ENCODE measurements at regions not wholly inside any gene's neighbourhood (a gene's known extent, or its start where the extent isn't known, plus 50 kb on each side); places are given as distances from the start of the nearest gene placed in this dataset.

GRCh38 chr4:180532691-180533090 lies 1710.5 kb upstream of the TENM3 start:
- H3K36me3 ChIP-seq, result no peaks in the 10 kb centered on the region
- H3K9me3 ChIP-seq, result no peaks in the 10 kb centered on the region
- H3K27me3 ChIP-seq, result no peaks in the 10 kb centered on the region
- H3K4me3 ChIP-seq, result no peak overlapping the region
- TF ChIP-seq POLR2A (IDR thresholded peaks at IDR 0.05) (no peak), CTCF (IDR thresholded peaks at IDR 0.05) (no peak)
- ATAC-seq (no peak), DNase-seq (no peak)
- 56 to 66% (median 63%) methylated on average over 9 of the region's 9 CpGs for WGBS, 4 donors
- H3K27ac ChIP-seq, result no peak overlapping the region
- H3K4me1 ChIP-seq, result no peaks in the 10 kb centered on the region
- intact Hi-C loops (cut with DNase I), result no loop called here

- no peak for DNase-seq
- Histone ChIP-seq H3K36me3 (no peaks in the 10 kb centered on the region), H3K27ac (no peak overlapping the region), H3K9me3 (no peaks in the 10 kb centered on the region), H3K27me3 (no peaks in the 10 kb centered on the region), H3K4me1 (no peaks in the 10 kb centered on the region), H3K4me3 (no peak overlapping the region)
- no peak for ATAC-seq
- TF ChIP-seq CTCF (IDR thresholded peaks at IDR 0.05) (no peak), POLR2A (IDR thresholded peaks at IDR 0.05) (no peak)
- 58 to 67% (median 61%) methylated on average over 8 of the region's 8 CpGs for WGBS, 4 donors
- intact Hi-C loops (cut with DNase I), result no loop called here
Measured at GRCh38 chr4:180538384-180539057, 1704.7 kb upstream of the TENM3 start.

GRCh38 chr4:180539284-180539683 lies 1703.9 kb upstream of the TENM3 start:
- ATAC-seq, result no peak
- DNase-seq, result no peak
- 73 to 77% (median 77%) methylated on average over 4 of the region's 4 CpGs for WGBS, 4 donors
- H3K4me3 ChIP-seq, result no peak overlapping the region
- no peaks in the 10 kb centered on the region for H3K9me3 ChIP-seq
- H3K27ac ChIP-seq, result no peak overlapping the region
- no peaks in the 10 kb centered on the region for H3K36me3 ChIP-seq
- TF ChIP-seq CTCF (IDR thresholded peaks at IDR 0.05) (no peak), POLR2A (IDR thresholded peaks at IDR 0.05) (no peak)
- H3K27me3 ChIP-seq, result no peaks in the 10 kb centered on the region
- intact Hi-C loops (cut with DNase I), result no loop called here
- no peaks in the 10 kb centered on the region for H3K4me1 ChIP-seq

- no peak overlapping the region for H3K27ac ChIP-seq
- H3K27me3 ChIP-seq, result no peaks in the 10 kb centered on the region
- intact Hi-C loops (cut with DNase I), result no loop called here
- H3K4me3 ChIP-seq, result no peak overlapping the region
- H3K36me3 ChIP-seq, result no peaks in the 10 kb centered on the region
- DNase-seq (no peak), ATAC-seq (no peak)
- H3K9me3 ChIP-seq, result peaks cover 0 to 3% (median 0%) of the 10 kb centered on the region in 12 donors
- no peaks in the 10 kb centered on the region for H3K4me1 ChIP-seq
- TF ChIP-seq POLR2A (IDR thresholded peaks at IDR 0.05) (no peak), CTCF (IDR thresholded peaks at IDR 0.05) (no peak)
Measured at GRCh38 chr4:180541678-180542077, 1701.5 kb upstream of the TENM3 start.

Measured in heart left ventricle (tissue), 16 donors.